Activated CD4-positive, alpha-beta T cell treated with anti-CD3 and anti-CD28 coated beads, Interleukin-2, Interleukin-6, amounts not matched to agents 100 ng/mL and 50 ng/mL, durations not matched to agents 16 hours and 8 hours (primary cell): ENCODE measurements at regions not wholly inside any gene's neighbourhood (a gene's known extent, or its start where the extent isn't known, plus 50 kb on each side); places are given as distances from the start of the nearest gene placed in this dataset.
A peak's percentile ranks its signal among the peaks of the same experiment; 100 is the strongest.

Experiments used
- DNase-seq: peaks from one replicate; pipeline ENCODE4 v3.0.0-alpha.2; 2020

- no peak for DNase-seq
These were observed 111.4 kb downstream of the THNSL2 start for GRCh38 chr2:88281302-88282217.

GRCh38 chr2:88269836-88270235 is 99.7 kb downstream of the THNSL2 start:
- DNase-seq: no peak

- peak; percentile 57 for DNase-seq
These were observed 95.5 kb downstream of the THNSL2 start for GRCh38 chr2:88265352-88266303.

- DNase-seq: no peak
These were observed 93.7 kb downstream of the THNSL2 start for GRCh38 chr2:88263861-88264260.

- no peak for DNase-seq
These were observed 91.6 kb downstream of the THNSL2 start for GRCh38 chr2:88261725-88262124.

GRCh38 chr2:88258208-88258607 is 88.1 kb downstream of the THNSL2 start:
- no peak for DNase-seq

- DNase-seq: no peak
These were observed 84.4 kb downstream of the THNSL2 start for GRCh38 chr2:88254437-88255091.

GRCh38 chr2:88253997-88254396 is 83.9 kb downstream of the THNSL2 start:
- DNase-seq: no peak

GRCh38 chr2:88253375-88253774 is 83.2 kb downstream of the THNSL2 start:
- DNase-seq: no peak

GRCh38 chr2:88252646-88253045 is 82.5 kb downstream of the THNSL2 start:
- DNase-seq: no peak

GRCh38 chr2:88252111-88252510 is 82.0 kb downstream of the THNSL2 start:
- DNase-seq: no peak

- DNase-seq: no peak
These were observed 80.3 kb downstream of the THNSL2 start for GRCh38 chr2:88250404-88250803.

- no peak for DNase-seq
These were observed 78.2 kb downstream of the THNSL2 start for GRCh38 chr2:88248280-88248828.

- no peak for DNase-seq
These were observed 77.4 kb downstream of the THNSL2 start for GRCh38 chr2:88247531-88247930.

- DNase-seq: no peak
These were observed 75.0 kb downstream of the THNSL2 start for GRCh38 chr2:88245109-88245508.

- DNase-seq: no peak
These were observed 69.6 kb downstream of the THNSL2 start for GRCh38 chr2:88239781-88240180.

- no peak for DNase-seq
These were observed 66.5 kb downstream of the THNSL2 start for GRCh38 chr2:88236666-88237065.
